Activated T-helper 2 cell treated with anti-CD3 and anti-CD28 coated beads, Interferon-gamma antibody, Interleukin-2, Interleukin-4, amounts not matched to agents 10 μg/mL and 5 μg/mL and 100 μg/mL, durations not matched to agents 14 hours and 24 hours and 36 hours (primary cell): ENCODE measurements at regions not wholly inside any gene's neighbourhood (a gene's known extent, or its start where the extent isn't known, plus 50 kb on each side); places are given as distances from the start of the nearest gene placed in this dataset.

Source experiments
- DNase-seq: peaks from one replicate; pipeline ENCODE4 v3.0.0; 2021; ENCODE audit warnings: low spot score
- H3K27ac Mint-ChIP-seq: one replicate; pipeline ENCODE4 v1.8.0; 2021; ENCODE audit warnings: mixed read lengths
- H3K27me3 Mint-ChIP-seq: one replicate; pipeline ENCODE4 v1.8.0; 2021; ENCODE audit warnings: low read depth, mixed read lengths
- H3K36me3 Mint-ChIP-seq: one replicate; pipeline ENCODE4 v1.8.0; 2021; ENCODE audit warnings: low read depth, mixed read lengths
- H3K4me1 Mint-ChIP-seq: one replicate; pipeline ENCODE4 v1.8.0; 2021; ENCODE audit warnings: low read depth, mixed read lengths
- H3K4me3 Mint-ChIP-seq: one replicate; pipeline ENCODE4 v1.8.0; 2021; ENCODE audit warnings: low read depth, mild to moderate bottlenecking, moderate library complexity, mixed read lengths
- H3K9me3 Mint-ChIP-seq: one replicate; pipeline ENCODE4 v1.8.0; 2021; ENCODE audit warnings: mixed read lengths
- intact Hi-C: fragments of 100-400 bp; cut with micrococcal nuclease; formaldehyde crosslinking; loops from one replicate; pipeline ENCODE4 v1.15.1; 2023

GRCh38 chr2:54065411-54065810, 50.0 kb upstream of the ACYP2 start:
- Mint-ChIP-seq H3K9me3 (no peaks in the 10 kb centered on the region), H3K27ac (no peak overlapping the region), H3K4me1 (no peaks in the 10 kb centered on the region), H3K4me3 (no peak overlapping the region), H3K36me3 (no peaks in the 10 kb centered on the region), H3K27me3 (no peaks in the 10 kb centered on the region)
- intact Hi-C loops, result no loop called here
- DNase-seq, result no peak

GRCh38 chr2:54063967-54064535, 51.4 kb upstream of the ACYP2 start:
- Mint-ChIP-seq H3K27ac (no peak overlapping the region), H3K4me1 (no peaks in the 10 kb centered on the region), H3K9me3 (peaks cover 3% of the 10 kb centered on the region), H3K4me3 (no peak overlapping the region), H3K36me3 (peaks cover 3% of the 10 kb centered on the region), H3K27me3 (no peaks in the 10 kb centered on the region)
- intact Hi-C loops, result no loop called here
- no peak for DNase-seq

GRCh38 chr2:54062401-54062800, 53.0 kb upstream of the ACYP2 start:
- H3K36me3 Mint-ChIP-seq, result peaks cover 3% of the 10 kb centered on the region
- H3K27ac Mint-ChIP-seq, result no peak overlapping the region
- H3K9me3 Mint-ChIP-seq, result peaks cover 11% of the 10 kb centered on the region
- intact Hi-C loops, result no loop called here
- no peaks in the 10 kb centered on the region for H3K4me1 Mint-ChIP-seq
- H3K27me3 Mint-ChIP-seq, result no peaks in the 10 kb centered on the region
- no peak overlapping the region for H3K4me3 Mint-ChIP-seq
- no peak for DNase-seq

GRCh38 chr2:54061272-54061671, 54.1 kb upstream of the ACYP2 start:
- Mint-ChIP-seq H3K9me3 (peaks cover 11% of the 10 kb centered on the region), H3K27ac (no peak overlapping the region), H3K36me3 (peaks cover 3% of the 10 kb centered on the region), H3K27me3 (no peaks in the 10 kb centered on the region), H3K4me1 (no peaks in the 10 kb centered on the region), H3K4me3 (no peak overlapping the region)
- intact Hi-C loops, result no loop called here
- no peak for DNase-seq

GRCh38 chr2:54059986-54060385, 55.4 kb upstream of the ACYP2 start:
- Mint-ChIP-seq H3K9me3 (peaks cover 11% of the 10 kb centered on the region), H3K27me3 (no peaks in the 10 kb centered on the region), H3K27ac (no peak overlapping the region), H3K4me3 (no peak overlapping the region), H3K4me1 (no peaks in the 10 kb centered on the region), H3K36me3 (peaks cover 3% of the 10 kb centered on the region)
- intact Hi-C loops, result no loop called here
- DNase-seq, result no peak

- H3K36me3 Mint-ChIP-seq, result peaks cover 3% of the 10 kb centered on the region
- H3K27me3 Mint-ChIP-seq, result no peaks in the 10 kb centered on the region
- DNase-seq, result no peak
- no peak overlapping the region for H3K27ac Mint-ChIP-seq
- peaks cover 4% of the 10 kb centered on the region for H3K4me1 Mint-ChIP-seq
- intact Hi-C loops, result no loop called here
- peaks cover 11% of the 10 kb centered on the region for H3K9me3 Mint-ChIP-seq
- H3K4me3 Mint-ChIP-seq, result no peak overlapping the region
These were observed 55.9 kb upstream of the ACYP2 start for GRCh38 chr2:54059504-54059903.

GRCh38 chr2:54058449-54058848, 57.0 kb upstream of the ACYP2 start:
- Mint-ChIP-seq H3K4me1 (peaks cover 14% of the 10 kb centered on the region), H3K27me3 (no peaks in the 10 kb centered on the region), H3K27ac (peak overlapping the region; percentile 1), H3K36me3 (peaks cover 3% of the 10 kb centered on the region), H3K9me3 (peaks cover 11% of the 10 kb centered on the region), H3K4me3 (no peak overlapping the region)
- intact Hi-C loops, result no loop called here
- no peak for DNase-seq

GRCh38 chr2:54054774-54055173, 60.6 kb upstream of the ACYP2 start:
- H3K4me3 Mint-ChIP-seq, result no peak overlapping the region
- no peak overlapping the region for H3K27ac Mint-ChIP-seq

GRCh38 chr2:54054271-54054670, 61.1 kb upstream of the ACYP2 start:
- intact Hi-C loops, result loop anchor here (1.0 to 2.0 kb wide), 2 partner anchors 13 to 27 kb away; no protein-coding TSS in a partner anchor
- peaks cover 26% of the 10 kb centered on the region for H3K4me1 Mint-ChIP-seq
- peaks cover 8% of the 10 kb centered on the region for H3K9me3 Mint-ChIP-seq
- H3K36me3 Mint-ChIP-seq, result peaks cover 7% of the 10 kb centered on the region
- H3K27ac Mint-ChIP-seq, result peak overlapping the region; percentile 21
- H3K4me3 Mint-ChIP-seq, result peak overlapping the region; percentile 27
- no peak for DNase-seq
- no peaks in the 10 kb centered on the region for H3K27me3 Mint-ChIP-seq

More at GRCh38 chr2:54054774-54055173, 60.6 kb upstream of the ACYP2 start:
- H3K36me3 Mint-ChIP-seq, result peaks cover 10% of the 10 kb centered on the region
- peaks cover 24% of the 10 kb centered on the region for H3K4me1 Mint-ChIP-seq
- intact Hi-C loops, result loop anchor here (1.0 to 2.0 kb wide), 2 partner anchors 13 to 26 kb away; no protein-coding TSS in a partner anchor
- H3K27me3 Mint-ChIP-seq, result no peaks in the 10 kb centered on the region
- no peak for DNase-seq
- peaks cover 11% of the 10 kb centered on the region for H3K9me3 Mint-ChIP-seq

GRCh38 chr2:54053830-54054229, 61.6 kb upstream of the ACYP2 start:
- H3K9me3 Mint-ChIP-seq, result peaks cover 7% of the 10 kb centered on the region
- peaks cover 7% of the 10 kb centered on the region for H3K36me3 Mint-ChIP-seq
- intact Hi-C loops, result loop anchor here (1.0 to 2.0 kb wide), 2 partner anchors 13 to 27 kb away; no protein-coding TSS in a partner anchor
- DNase-seq, result no peak
- H3K4me1 Mint-ChIP-seq, result peaks cover 26% of the 10 kb centered on the region
- no peaks in the 10 kb centered on the region for H3K27me3 Mint-ChIP-seq
- peak overlapping the region; percentile 21 for H3K27ac Mint-ChIP-seq
- no peak overlapping the region for H3K4me3 Mint-ChIP-seq

GRCh38 chr2:54052825-54053718, 62.3 kb upstream of the ACYP2 start:
- no peaks in the 10 kb centered on the region for H3K27me3 Mint-ChIP-seq
- H3K4me1 Mint-ChIP-seq, result peaks cover 31% of the 10 kb centered on the region
- intact Hi-C loops, result no loop called here
- H3K9me3 Mint-ChIP-seq, result no peaks in the 10 kb centered on the region
- H3K36me3 Mint-ChIP-seq, result peaks cover 7% of the 10 kb centered on the region
- no peak for DNase-seq
- H3K4me3 Mint-ChIP-seq, result no peak overlapping the region
- H3K27ac Mint-ChIP-seq, result peak overlapping the region; percentile 21

GRCh38 chr2:54050445-54050844, 65.0 kb upstream of the ACYP2 start:
- intact Hi-C loops, result no loop called here
- no peak overlapping the region for H3K4me3 Mint-ChIP-seq
- peaks cover 7% of the 10 kb centered on the region for H3K36me3 Mint-ChIP-seq
- H3K27me3 Mint-ChIP-seq, result no peaks in the 10 kb centered on the region
- H3K27ac Mint-ChIP-seq, result no peak overlapping the region
- H3K4me1 Mint-ChIP-seq, result peaks cover 36% of the 10 kb centered on the region
- DNase-seq, result no peak
- H3K9me3 Mint-ChIP-seq, result peaks cover 2% of the 10 kb centered on the region

GRCh38 chr2:54049365-54049764, 66.0 kb upstream of the ACYP2 start:
- DNase-seq, result no peak
- peaks cover 16% of the 10 kb centered on the region for H3K36me3 Mint-ChIP-seq
- no peaks in the 10 kb centered on the region for H3K27me3 Mint-ChIP-seq
- H3K4me3 Mint-ChIP-seq, result no peak overlapping the region
- intact Hi-C loops, result no loop called here
- peaks cover 6% of the 10 kb centered on the region for H3K9me3 Mint-ChIP-seq
- H3K27ac Mint-ChIP-seq, result no peak overlapping the region
- H3K4me1 Mint-ChIP-seq, result peaks cover 31% of the 10 kb centered on the region
